SK-N-SH (cell line): ENCODE measurements at regions not wholly inside any gene's neighbourhood (a gene's known extent, or its start where the extent isn't known, plus 50 kb on each side); places are given as distances from the start of the nearest gene placed in this dataset.

Experiments
- EP300 ChIP-seq, 2 experiments: IDR thresholded peaks; 2 replicates each; pipeline versions ENCODE4 v1.4.0 to v1.6.1; 2012; ENCODE audit warnings: borderline replicate concordance in 1 of 2, low read depth in 1 of 2, low read length in 1 of 2
- MEF2A ChIP-seq: IDR thresholded peaks from 2 replicates; pipeline ENCODE4 v1.4.0; 2012; ENCODE audit warnings: low read depth, borderline replicate concordance
- NFIC ChIP-seq: IDR thresholded peaks from 2 replicates; pipeline ENCODE4 v1.4.0; 2012; ENCODE audit warnings: borderline replicate concordance
- SMC3 ChIP-seq: IDR thresholded peaks from 2 replicates; pipeline ENCODE4 v1.6.1; 2012; ENCODE audit warnings: low read depth, low read length, improper control_type of control experiment
- TEAD4 ChIP-seq: IDR thresholded peaks from 2 replicates; pipeline ENCODE4 v1.4.0; 2012; ENCODE audit warnings: mild to moderate bottlenecking, borderline replicate concordance; ENCODE audit not compliant: insufficient read depth
- TF ChIP-seq, protein P1 (sequence below): fragments of 200-600 bp; sonication (generic); IDR thresholded peaks from 2 replicates; pipeline ENCODE4 v1.6.1; 2017; ENCODE audit warnings: antibody characterized with exemption, mild to moderate bottlenecking, moderate library complexity
- TF ChIP-seq, protein P2 (sequence below): IDR thresholded peaks from 2 replicates; pipeline ENCODE4 v1.6.1; 2012; ENCODE audit warnings: mild to moderate bottlenecking, low read depth, low read length, moderate library complexity

DNA sequence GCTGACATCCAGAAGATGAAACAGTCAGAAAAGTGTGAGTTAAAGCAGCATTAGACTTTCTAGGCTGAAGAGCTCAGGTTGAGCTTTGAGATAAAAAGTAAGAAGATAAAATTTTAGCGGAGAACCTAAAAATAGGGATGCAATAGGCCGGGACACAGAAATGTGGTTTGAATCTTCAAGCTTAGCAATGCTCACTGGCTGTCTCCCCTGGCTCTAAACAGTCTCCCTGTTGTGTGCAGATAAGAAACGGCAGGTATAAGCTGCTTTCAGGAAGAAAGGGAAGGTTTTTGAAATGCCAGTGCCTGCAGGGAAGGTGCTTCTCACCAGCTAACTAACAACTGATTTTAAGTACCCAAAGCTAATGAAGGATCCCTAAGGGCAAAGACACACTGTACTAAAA, 718.7 kb upstream of the SGO1 start:
- TF ChIP-seq, protein P1, sequence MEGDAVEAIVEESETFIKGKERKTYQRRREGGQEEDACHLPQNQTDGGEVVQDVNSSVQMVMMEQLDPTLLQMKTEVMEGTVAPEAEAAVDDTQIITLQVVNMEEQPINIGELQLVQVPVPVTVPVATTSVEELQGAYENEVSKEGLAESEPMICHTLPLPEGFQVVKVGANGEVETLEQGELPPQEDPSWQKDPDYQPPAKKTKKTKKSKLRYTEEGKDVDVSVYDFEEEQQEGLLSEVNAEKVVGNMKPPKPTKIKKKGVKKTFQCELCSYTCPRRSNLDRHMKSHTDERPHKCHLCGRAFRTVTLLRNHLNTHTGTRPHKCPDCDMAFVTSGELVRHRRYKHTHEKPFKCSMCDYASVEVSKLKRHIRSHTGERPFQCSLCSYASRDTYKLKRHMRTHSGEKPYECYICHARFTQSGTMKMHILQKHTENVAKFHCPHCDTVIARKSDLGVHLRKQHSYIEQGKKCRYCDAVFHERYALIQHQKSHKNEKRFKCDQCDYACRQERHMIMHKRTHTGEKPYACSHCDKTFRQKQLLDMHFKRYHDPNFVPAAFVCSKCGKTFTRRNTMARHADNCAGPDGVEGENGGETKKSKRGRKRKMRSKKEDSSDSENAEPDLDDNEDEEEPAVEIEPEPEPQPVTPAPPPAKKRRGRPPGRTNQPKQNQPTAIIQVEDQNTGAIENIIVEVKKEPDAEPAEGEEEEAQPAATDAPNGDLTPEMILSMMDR, result no peak
- TF ChIP-seq NFIC (no peak), MEF2A (no peak), TEAD4 (no peak), SMC3 (no peak), EP300 (IDR thresholded peaks at IDR 0.05; ENCODE audit: borderline replicate concordance in 1 of 2, low read depth in 1 of 2, low read length in 1 of 2) (no peak)
- TF ChIP-seq, protein P2, sequence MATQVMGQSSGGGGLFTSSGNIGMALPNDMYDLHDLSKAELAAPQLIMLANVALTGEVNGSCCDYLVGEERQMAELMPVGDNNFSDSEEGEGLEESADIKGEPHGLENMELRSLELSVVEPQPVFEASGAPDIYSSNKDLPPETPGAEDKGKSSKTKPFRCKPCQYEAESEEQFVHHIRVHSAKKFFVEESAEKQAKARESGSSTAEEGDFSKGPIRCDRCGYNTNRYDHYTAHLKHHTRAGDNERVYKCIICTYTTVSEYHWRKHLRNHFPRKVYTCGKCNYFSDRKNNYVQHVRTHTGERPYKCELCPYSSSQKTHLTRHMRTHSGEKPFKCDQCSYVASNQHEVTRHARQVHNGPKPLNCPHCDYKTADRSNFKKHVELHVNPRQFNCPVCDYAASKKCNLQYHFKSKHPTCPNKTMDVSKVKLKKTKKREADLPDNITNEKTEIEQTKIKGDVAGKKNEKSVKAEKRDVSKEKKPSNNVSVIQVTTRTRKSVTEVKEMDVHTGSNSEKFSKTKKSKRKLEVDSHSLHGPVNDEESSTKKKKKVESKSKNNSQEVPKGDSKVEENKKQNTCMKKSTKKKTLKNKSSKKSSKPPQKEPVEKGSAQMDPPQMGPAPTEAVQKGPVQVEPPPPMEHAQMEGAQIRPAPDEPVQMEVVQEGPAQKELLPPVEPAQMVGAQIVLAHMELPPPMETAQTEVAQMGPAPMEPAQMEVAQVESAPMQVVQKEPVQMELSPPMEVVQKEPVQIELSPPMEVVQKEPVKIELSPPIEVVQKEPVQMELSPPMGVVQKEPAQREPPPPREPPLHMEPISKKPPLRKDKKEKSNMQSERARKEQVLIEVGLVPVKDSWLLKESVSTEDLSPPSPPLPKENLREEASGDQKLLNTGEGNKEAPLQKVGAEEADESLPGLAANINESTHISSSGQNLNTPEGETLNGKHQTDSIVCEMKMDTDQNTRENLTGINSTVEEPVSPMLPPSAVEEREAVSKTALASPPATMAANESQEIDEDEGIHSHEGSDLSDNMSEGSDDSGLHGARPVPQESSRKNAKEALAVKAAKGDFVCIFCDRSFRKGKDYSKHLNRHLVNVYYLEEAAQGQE, result no peak
